ENCODE measurements at regions not wholly inside any gene's neighbourhood (a gene's known extent, or its start where the extent isn't known, plus 50 kb on each side); places are given as distances from the start of the nearest gene placed in this dataset.

- no peak overlapping the region for H3K23ac ChIP-seq (ENCODE audit: low read length in 2 of 2)
- no peaks in the 10 kb centered on the region for H3K9me3 ChIP-seq (ENCODE audit: control insufficient read depth, low read length)
- no peak overlapping the region for H2AFZ ChIP-seq (ENCODE audit: low read depth, low read length)
- H4K8ac ChIP-seq (ENCODE audit: low read length): no peak overlapping the region
- H3K36me3 ChIP-seq (ENCODE audit: control insufficient read depth in 1 of 2, insufficient read depth in 2 of 2, low read depth in 1 of 2, low read length in 2 of 2): no peaks in the 10 kb centered on the region
- 93% methylated on average over 4 of the region's 4 CpGs for WGBS
- no peak overlapping the region for H3K27ac ChIP-seq (ENCODE audit: low read length, poor library complexity, severe bottlenecking)
- no peaks in the 10 kb centered on the region for H3K4me1 ChIP-seq (ENCODE audit: control insufficient read depth, insufficient read depth, low read depth, low read length)
- H2BK15ac ChIP-seq (ENCODE audit: low read depth, poor library complexity, severe bottlenecking): no peak overlapping the region
- no peak overlapping the region for H2BK12ac ChIP-seq (ENCODE audit: low read length in 2 of 2)
- H2BK120ac ChIP-seq (ENCODE audit: low read depth, low read length): no peak overlapping the region
- no peak overlapping the region for H3K9ac ChIP-seq (ENCODE audit: low read length)
- H3K4me2 ChIP-seq (ENCODE audit: low read length, poor library complexity, severe bottlenecking): no peak overlapping the region
- no peak overlapping the region for H2AK5ac ChIP-seq (ENCODE audit: low read length, severe bottlenecking)
- H3K27me3 ChIP-seq (ENCODE audit: control insufficient read depth in 1 of 2, insufficient read depth in 1 of 2, low read length in 2 of 2): no peaks in the 10 kb centered on the region
- no peak overlapping the region for H3K4ac ChIP-seq (ENCODE audit: low read depth in 1 of 2, low read length in 2 of 2)
- DNase-seq: no peak
- H3K18ac ChIP-seq (ENCODE audit: low read depth in 1 of 2, low read length in 2 of 2): no peak overlapping the region
- no peak overlapping the region for H3K14ac ChIP-seq (ENCODE audit: low read length in 2 of 2)
- H4K91ac ChIP-seq (ENCODE audit: low read length): no peak overlapping the region
- no peaks in the 10 kb centered on the region for H3K79me1 ChIP-seq (replicated peaks; ENCODE audit: low read length, poor library complexity, severe bottlenecking)
- no peak overlapping the region for H2BK5ac ChIP-seq (ENCODE audit: low read depth, low read length, poor library complexity, severe bottlenecking)
- H3K4me3 ChIP-seq (ENCODE audit: insufficient read depth in 1 of 2, low read depth in 1 of 2, low read length in 2 of 2): no peak overlapping the region
Observed at GRCh38 chr9:106383072-106383471, 479.9 kb upstream of the ZNF462 start.

- H3K36me3 ChIP-seq (ENCODE audit: control insufficient read depth in 1 of 2, insufficient read depth in 2 of 2, low read depth in 1 of 2, low read length in 2 of 2): no peaks in the 10 kb centered on the region
- no peak overlapping the region for H4K91ac ChIP-seq (ENCODE audit: low read length)
- H4K8ac ChIP-seq (ENCODE audit: low read length): no peak overlapping the region
- H2AFZ ChIP-seq (ENCODE audit: low read depth, low read length): no peak overlapping the region
- H3K79me1 ChIP-seq (replicated peaks; ENCODE audit: low read length, poor library complexity, severe bottlenecking): no peaks in the 10 kb centered on the region
- no peak overlapping the region for H3K4me3 ChIP-seq (ENCODE audit: insufficient read depth in 1 of 2, low read depth in 1 of 2, low read length in 2 of 2)
- 88% methylated on average over 1 of the region's 2 CpGs for WGBS
- no peak for DNase-seq
- no peaks in the 10 kb centered on the region for H3K27me3 ChIP-seq (ENCODE audit: control insufficient read depth in 1 of 2, insufficient read depth in 1 of 2, low read length in 2 of 2)
- H3K18ac ChIP-seq (ENCODE audit: low read depth in 1 of 2, low read length in 2 of 2): no peak overlapping the region
- no peak overlapping the region for H3K4me2 ChIP-seq (ENCODE audit: low read length, poor library complexity, severe bottlenecking)
- no peak overlapping the region for H2BK12ac ChIP-seq (ENCODE audit: low read length in 2 of 2)
- no peaks in the 10 kb centered on the region for H3K9me3 ChIP-seq (ENCODE audit: control insufficient read depth, low read length)
- H2BK120ac ChIP-seq (ENCODE audit: low read depth, low read length): no peak overlapping the region
- H3K14ac ChIP-seq (ENCODE audit: low read length in 2 of 2): no peak overlapping the region
- no peak overlapping the region for H3K27ac ChIP-seq (ENCODE audit: low read length, poor library complexity, severe bottlenecking)
- H2BK5ac ChIP-seq (ENCODE audit: low read depth, low read length, poor library complexity, severe bottlenecking): no peak overlapping the region
- no peak overlapping the region for H3K9ac ChIP-seq (ENCODE audit: low read length)
- H3K4ac ChIP-seq (ENCODE audit: low read depth in 1 of 2, low read length in 2 of 2): no peak overlapping the region
- no peak overlapping the region for H2AK5ac ChIP-seq (ENCODE audit: low read length, severe bottlenecking)
- no peak overlapping the region for H2BK15ac ChIP-seq (ENCODE audit: low read depth, poor library complexity, severe bottlenecking)
- H3K23ac ChIP-seq (ENCODE audit: low read length in 2 of 2): no peak overlapping the region
- no peaks in the 10 kb centered on the region for H3K4me1 ChIP-seq (ENCODE audit: control insufficient read depth, insufficient read depth, low read depth, low read length)
Observed at GRCh38 chr9:106387965-106388364, 475.0 kb upstream of the ZNF462 start.

- Histone ChIP-seq H4K91ac (ENCODE audit: low read length) (no peak overlapping the region), H2BK12ac (ENCODE audit: low read length in 2 of 2) (no peak overlapping the region), H3K4me2 (ENCODE audit: low read length, poor library complexity, severe bottlenecking) (no peak overlapping the region), H3K4ac (ENCODE audit: low read depth in 1 of 2, low read length in 2 of 2) (no peak overlapping the region), H4K8ac (ENCODE audit: low read length) (no peak overlapping the region), H3K9ac (ENCODE audit: low read length) (no peak overlapping the region), H3K23ac (ENCODE audit: low read length in 2 of 2) (no peak overlapping the region), H3K27me3 (ENCODE audit: control insufficient read depth in 1 of 2, insufficient read depth in 1 of 2, low read length in 2 of 2) (no peaks in the 10 kb centered on the region), H3K4me3 (ENCODE audit: insufficient read depth in 1 of 2, low read depth in 1 of 2, low read length in 2 of 2) (no peak overlapping the region), H3K18ac (ENCODE audit: low read depth in 1 of 2, low read length in 2 of 2) (no peak overlapping the region), H2BK120ac (ENCODE audit: low read depth, low read length) (no peak overlapping the region), H2AFZ (ENCODE audit: low read depth, low read length) (no peak overlapping the region), H2BK5ac (ENCODE audit: low read depth, low read length, poor library complexity, severe bottlenecking) (no peak overlapping the region), H3K9me3 (ENCODE audit: control insufficient read depth, low read length) (no peaks in the 10 kb centered on the region), H3K79me1 (replicated peaks; ENCODE audit: low read length, poor library complexity, severe bottlenecking) (no peaks in the 10 kb centered on the region), H3K14ac (ENCODE audit: low read length in 2 of 2) (no peak overlapping the region), H2BK15ac (ENCODE audit: low read depth, poor library complexity, severe bottlenecking) (no peak overlapping the region), H3K27ac (ENCODE audit: low read length, poor library complexity, severe bottlenecking) (no peak overlapping the region), H3K36me3 (ENCODE audit: control insufficient read depth in 1 of 2, insufficient read depth in 2 of 2, low read depth in 1 of 2, low read length in 2 of 2) (no peaks in the 10 kb centered on the region), H2AK5ac (ENCODE audit: low read length, severe bottlenecking) (no peak overlapping the region), H3K4me1 (ENCODE audit: control insufficient read depth, insufficient read depth, low read depth, low read length) (no peaks in the 10 kb centered on the region)
- no CpG with 5 or more reads among the region's 2 CpGs for WGBS
- DNase-seq: no peak
Observed at GRCh38 chr9:106393226-106393625, 469.7 kb upstream of the ZNF462 start.

- H3K27ac ChIP-seq (ENCODE audit: low read length, poor library complexity, severe bottlenecking): no peak overlapping the region
- no peak overlapping the region for H3K14ac ChIP-seq (ENCODE audit: low read length in 2 of 2)
Observed at GRCh38 chr9:106400170-106400569, 462.8 kb upstream of the ZNF462 start.

More at GRCh38 chr9:106400170-106400569, 462.8 kb upstream of the ZNF462 start:
- Histone ChIP-seq H4K8ac (ENCODE audit: low read length) (no peak overlapping the region), H3K9me3 (ENCODE audit: control insufficient read depth, low read length) (no peaks in the 10 kb centered on the region), H2BK12ac (ENCODE audit: low read length in 2 of 2) (no peak overlapping the region), H3K36me3 (ENCODE audit: control insufficient read depth in 1 of 2, insufficient read depth in 2 of 2, low read depth in 1 of 2, low read length in 2 of 2) (no peaks in the 10 kb centered on the region), H3K27me3 (ENCODE audit: control insufficient read depth in 1 of 2, insufficient read depth in 1 of 2, low read length in 2 of 2) (no peaks in the 10 kb centered on the region), H2BK15ac (ENCODE audit: low read depth, poor library complexity, severe bottlenecking) (no peak overlapping the region), H2AK5ac (ENCODE audit: low read length, severe bottlenecking) (no peak overlapping the region), H4K91ac (ENCODE audit: low read length) (no peak overlapping the region), H3K79me1 (replicated peaks; ENCODE audit: low read length, poor library complexity, severe bottlenecking) (no peaks in the 10 kb centered on the region), H3K4me2 (ENCODE audit: low read length, poor library complexity, severe bottlenecking) (no peak overlapping the region), H2BK120ac (ENCODE audit: low read depth, low read length) (no peak overlapping the region), H3K23ac (ENCODE audit: low read length in 2 of 2) (no peak overlapping the region), H3K18ac (ENCODE audit: low read depth in 1 of 2, low read length in 2 of 2) (no peak overlapping the region), H2AFZ (ENCODE audit: low read depth, low read length) (no peak overlapping the region), H3K4ac (ENCODE audit: low read depth in 1 of 2, low read length in 2 of 2) (no peak overlapping the region), H3K4me3 (ENCODE audit: insufficient read depth in 1 of 2, low read depth in 1 of 2, low read length in 2 of 2) (no peak overlapping the region), H2BK5ac (ENCODE audit: low read depth, low read length, poor library complexity, severe bottlenecking) (no peak overlapping the region), H3K9ac (ENCODE audit: low read length) (no peak overlapping the region), H3K4me1 (ENCODE audit: control insufficient read depth, insufficient read depth, low read depth, low read length) (no peaks in the 10 kb centered on the region)
- 73% methylated on average over 1 of the region's 1 CpG for WGBS
- no peak for DNase-seq

Data from mesenchymal stem cell (in vitro differentiated cells and primary cell).